Body of pancreas (tissue), 4 donors: ENCODE measurements at regions not wholly inside any gene's neighbourhood (a gene's known extent, or its start where the extent isn't known, plus 50 kb on each side); places are given as distances from the start of the nearest gene placed in this dataset.

Experiments used
- POLR2A ChIP-seq, 3 donors: fragments of 450-650 bp; IDR thresholded peaks; one replicate each; pipeline ENCODE4 v1.6.1; 2016; ENCODE audit warnings: antibody characterized with exemption in 3 of 3, mild to moderate bottlenecking in 2 of 3
- TF ChIP-seq, protein P1 (sequence below), 7 experiments: fragments of 450-650 bp in 4 of 7; fragments of 200-600 bp in 3 of 7; sonication (generic) in 3 of 7; IDR thresholded peaks; one replicate each; pipeline ENCODE4 v1.5.1; 2016 to 2019; ENCODE audit warnings: antibody characterized with exemption in 7 of 7

DNA sequence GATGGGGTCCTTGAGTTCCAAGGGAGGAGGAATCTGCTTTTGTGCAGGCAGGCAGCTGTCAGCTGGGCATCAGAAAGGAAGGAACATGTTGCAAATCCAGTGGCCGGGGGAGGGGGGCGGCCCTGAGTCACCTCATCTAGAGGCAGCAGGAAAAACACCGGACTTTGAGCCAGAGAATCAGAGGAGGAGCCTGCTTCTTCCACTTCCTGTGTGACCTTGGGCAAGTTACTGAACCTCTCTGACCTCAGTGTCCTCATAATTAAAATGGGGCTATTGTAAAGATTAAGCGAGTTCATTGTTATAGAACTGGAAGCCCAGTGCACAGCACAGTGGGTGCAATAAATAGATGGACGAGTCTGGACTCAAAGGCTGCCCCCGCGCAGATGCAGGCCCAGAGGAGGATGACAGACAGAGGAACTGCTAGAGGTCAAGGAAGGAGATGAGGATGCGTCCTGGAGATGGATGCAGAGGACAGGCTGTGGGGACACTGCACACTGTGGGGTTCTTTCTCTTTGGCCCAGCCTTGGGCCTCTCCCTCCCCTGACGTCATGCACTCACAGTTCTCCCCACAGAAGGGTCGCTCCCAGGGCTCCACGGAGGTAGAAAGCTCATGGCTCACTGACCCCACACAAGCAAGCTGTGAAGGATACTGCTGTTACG lies 714.3 kb downstream of the MATN1 start:
- TF ChIP-seq, protein P1, sequence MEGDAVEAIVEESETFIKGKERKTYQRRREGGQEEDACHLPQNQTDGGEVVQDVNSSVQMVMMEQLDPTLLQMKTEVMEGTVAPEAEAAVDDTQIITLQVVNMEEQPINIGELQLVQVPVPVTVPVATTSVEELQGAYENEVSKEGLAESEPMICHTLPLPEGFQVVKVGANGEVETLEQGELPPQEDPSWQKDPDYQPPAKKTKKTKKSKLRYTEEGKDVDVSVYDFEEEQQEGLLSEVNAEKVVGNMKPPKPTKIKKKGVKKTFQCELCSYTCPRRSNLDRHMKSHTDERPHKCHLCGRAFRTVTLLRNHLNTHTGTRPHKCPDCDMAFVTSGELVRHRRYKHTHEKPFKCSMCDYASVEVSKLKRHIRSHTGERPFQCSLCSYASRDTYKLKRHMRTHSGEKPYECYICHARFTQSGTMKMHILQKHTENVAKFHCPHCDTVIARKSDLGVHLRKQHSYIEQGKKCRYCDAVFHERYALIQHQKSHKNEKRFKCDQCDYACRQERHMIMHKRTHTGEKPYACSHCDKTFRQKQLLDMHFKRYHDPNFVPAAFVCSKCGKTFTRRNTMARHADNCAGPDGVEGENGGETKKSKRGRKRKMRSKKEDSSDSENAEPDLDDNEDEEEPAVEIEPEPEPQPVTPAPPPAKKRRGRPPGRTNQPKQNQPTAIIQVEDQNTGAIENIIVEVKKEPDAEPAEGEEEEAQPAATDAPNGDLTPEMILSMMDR (IDR thresholded peaks at IDR 0.05), result no peak
- TF ChIP-seq POLR2A (IDR thresholded peaks at IDR 0.05), result no peak
